GM04503 (cell line): ENCODE measurements at regions not wholly inside any gene's neighbourhood (a gene's known extent, or its start where the extent isn't known, plus 50 kb on each side); places are given as distances from the start of the nearest gene placed in this dataset.
"Not testable (repeated sequence)": the region's sequence is repeated elsewhere in the genome, so short reads cannot be mapped to it uniquely, and the experiment has no call there.

Experiments used
- DNase-seq: peaks from one replicate; pipeline ENCODE4 v3.0.0-alpha.2; 2012; ENCODE audit warnings: low read depth

- no peak for DNase-seq
Observed at GRCh38 chr12:25337916-25338315, 87.2 kb upstream of the KRAS start.

DNA sequence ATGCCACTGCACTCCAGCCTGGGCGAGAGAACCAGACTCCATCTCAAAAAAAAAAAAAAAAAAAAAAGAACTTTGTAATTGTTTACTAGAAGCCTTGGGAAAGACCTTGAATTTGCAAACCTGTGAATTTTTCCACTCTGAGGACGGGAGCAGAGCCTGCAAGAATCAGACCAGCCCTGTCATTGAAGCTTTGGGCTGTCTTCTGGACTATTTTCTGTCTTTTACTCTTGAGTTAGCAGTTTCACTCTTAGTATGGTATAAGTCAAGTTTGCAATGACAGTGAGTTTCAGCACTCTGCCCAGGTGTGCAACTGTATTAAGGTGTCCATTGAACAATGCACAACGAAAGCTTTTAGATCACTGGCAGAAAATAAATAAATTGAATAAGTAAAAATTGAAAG is 81.4 kb upstream of the KRAS start:
- DNase-seq, result no peak

GRCh38 chr12:25328072-25328712 is 77.5 kb upstream of the KRAS start:
- no peak for DNase-seq

- DNase-seq, result no peak
Observed at GRCh38 chr12:25327321-25327720, 76.6 kb upstream of the KRAS start.

DNA sequence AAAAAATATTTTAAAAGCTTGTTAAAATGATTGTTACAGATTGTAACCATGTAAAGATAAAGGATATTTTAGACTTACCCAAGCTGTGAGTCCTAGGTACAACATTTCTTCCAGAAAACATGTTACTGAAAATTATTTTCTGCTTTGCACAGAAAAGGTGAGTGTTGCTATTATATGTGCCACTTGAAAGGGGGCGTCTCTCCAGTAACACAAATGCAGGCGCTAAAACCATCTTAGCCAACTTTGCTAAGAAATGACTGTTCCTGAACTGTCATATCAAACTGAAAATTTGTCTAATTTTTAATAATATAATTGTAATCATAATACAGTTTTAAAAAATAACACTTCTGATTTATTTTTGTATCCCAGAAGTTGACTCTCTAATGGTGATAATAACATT is 75.6 kb upstream of the KRAS start:
- DNase-seq, result no peak

DNA sequence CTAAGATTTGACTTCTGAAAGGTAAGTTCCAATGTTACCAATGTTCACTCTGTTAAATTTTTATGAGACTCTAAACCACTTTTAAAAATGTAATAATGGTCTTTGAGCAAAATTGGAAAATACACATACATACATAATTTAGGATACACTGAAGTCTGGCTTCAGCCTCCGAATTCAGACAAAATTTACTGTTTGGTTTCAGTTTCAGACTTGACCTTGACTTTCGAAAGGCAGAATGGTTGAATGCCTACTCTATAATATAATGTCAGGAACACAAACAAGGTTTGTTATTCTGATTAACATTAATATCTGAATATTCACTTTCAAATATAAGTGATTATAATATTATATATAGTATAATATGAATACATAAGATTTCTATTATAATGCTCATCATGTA is 74.1 kb upstream of the KRAS start:
- DNase-seq, result no peak

GRCh38 chr12:25323581-25323982 is 72.9 kb upstream of the KRAS start:
- no peak for DNase-seq

DNA sequence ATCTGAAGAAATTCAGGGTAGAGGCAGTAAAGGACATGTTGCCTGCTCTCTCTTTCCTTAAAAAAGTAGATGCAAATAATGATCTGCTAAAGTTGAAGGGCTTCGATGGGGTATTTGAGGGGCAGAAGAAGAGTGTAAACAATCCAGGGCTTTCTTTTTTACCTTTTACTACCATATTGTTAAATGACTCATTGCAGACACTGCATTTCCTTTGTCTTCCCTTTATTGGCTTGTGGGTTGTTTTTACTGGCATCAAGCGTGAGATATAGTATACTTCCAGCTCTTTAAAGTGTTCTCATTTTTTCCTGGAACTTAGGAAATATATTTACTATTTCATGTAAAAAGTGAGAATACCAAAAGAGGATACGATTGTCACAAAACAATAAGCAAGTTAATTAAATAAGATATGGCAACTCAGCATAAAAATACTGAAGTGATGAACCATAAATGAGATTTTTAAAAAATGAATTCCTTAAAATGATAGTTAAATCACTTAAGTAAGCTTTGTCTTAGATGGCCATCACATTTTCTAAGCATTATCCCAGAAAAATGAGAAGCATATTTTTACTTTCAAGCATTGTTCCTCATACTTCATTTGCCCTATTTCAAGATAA is 72.3 kb upstream of the KRAS start:
- no peak for DNase-seq

GRCh38 chr12:25322351-25322750 is 71.6 kb upstream of the KRAS start:
- no peak for DNase-seq

DNA sequence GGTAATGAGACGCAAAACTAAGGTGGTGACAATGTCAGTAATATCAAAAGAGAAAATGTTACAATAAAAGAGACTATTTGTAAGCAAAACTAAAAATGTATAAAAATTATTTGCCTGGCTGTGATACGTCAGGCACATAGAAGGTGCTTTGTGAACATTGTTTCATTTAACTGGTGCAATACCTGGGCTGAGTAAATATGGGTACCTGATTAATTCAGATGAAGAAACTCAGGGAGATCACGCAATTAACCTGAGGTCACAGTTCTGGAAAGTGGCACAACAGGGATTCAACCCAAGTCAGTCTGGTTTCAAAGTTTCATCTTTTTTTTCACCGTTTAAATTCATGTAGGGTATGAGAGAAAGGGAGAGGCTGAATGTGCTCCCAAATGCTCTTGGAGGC is 71.0 kb upstream of the KRAS start:
- no peak for DNase-seq

DNA sequence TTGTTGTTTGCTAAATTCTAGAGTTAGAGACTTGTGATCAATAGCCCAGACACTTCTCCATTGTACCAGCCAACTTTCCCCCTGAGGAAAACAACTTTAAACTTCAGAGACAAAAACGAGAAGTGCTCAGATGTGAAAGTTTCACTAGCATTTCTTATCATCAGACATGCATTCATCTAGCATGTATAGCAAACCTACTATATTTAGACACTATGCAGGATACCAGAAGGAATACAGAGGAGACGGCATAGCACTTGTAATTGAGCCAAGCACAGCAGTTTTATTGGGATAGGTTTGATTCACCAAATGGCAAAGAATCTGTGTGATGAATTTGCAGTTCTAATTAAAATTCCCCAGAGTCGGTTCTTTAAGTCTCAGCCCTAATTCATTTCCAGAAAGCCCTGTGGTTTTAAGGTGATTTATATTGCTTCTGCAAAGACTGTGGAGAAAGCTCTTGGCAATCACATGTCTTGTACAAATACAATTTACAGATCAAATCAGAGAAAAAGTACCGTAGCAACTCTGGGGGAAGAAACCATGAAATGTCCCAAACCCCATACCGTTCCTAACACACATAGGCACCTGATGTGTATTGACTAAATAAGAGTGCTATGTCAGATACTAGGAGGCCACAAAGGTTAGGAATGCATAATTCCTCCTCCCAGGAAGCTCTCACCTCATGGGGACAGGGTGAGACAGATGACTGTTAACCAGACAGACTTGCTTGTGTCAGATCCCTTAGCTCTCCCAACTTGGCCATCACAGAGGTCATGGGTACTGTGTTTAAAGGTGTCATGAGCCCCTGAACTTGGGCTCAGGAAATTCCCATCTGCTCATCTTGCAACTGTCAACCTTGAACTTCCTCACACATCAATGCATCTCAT is 69.6 kb upstream of the KRAS start:
- no peak for DNase-seq

DNA sequence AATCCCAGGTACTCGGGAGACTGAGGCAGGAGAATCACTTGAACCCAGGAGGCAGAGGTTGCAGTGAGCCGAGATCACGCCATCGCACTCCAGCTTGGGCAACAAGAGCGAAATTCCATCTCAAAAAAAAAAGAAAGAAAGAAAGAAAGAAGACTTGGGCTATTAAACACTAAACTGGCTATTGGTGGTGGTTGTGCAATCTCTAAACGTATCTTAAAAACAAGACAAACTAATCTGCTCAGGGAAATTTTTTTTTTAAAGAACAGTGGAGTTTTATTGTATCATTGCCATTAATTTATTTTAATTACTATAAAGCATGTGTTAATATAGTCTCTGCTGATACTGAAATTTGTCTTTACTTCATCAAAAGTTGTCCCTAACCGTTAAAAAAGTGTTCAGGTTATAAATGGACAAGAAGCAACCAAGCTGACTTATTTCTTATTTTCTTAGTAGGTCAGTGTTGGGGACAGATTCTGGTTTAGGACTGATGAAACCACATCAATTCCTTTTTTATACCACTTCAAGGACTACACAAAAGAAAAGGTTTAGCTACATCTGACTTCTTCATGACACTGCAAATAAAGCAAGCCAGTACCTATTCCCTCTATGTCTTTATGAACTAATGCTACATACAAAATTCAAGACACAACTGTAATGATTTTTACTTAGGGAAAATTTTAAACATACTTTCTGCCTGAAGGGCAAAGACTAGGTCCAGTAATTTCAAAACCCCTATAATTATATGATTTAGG is 68.7 kb upstream of the KRAS start:
- no peak for DNase-seq

- no peak for DNase-seq
Observed at GRCh38 chr12:25317553-25317952, 66.8 kb upstream of the KRAS start.

DNA sequence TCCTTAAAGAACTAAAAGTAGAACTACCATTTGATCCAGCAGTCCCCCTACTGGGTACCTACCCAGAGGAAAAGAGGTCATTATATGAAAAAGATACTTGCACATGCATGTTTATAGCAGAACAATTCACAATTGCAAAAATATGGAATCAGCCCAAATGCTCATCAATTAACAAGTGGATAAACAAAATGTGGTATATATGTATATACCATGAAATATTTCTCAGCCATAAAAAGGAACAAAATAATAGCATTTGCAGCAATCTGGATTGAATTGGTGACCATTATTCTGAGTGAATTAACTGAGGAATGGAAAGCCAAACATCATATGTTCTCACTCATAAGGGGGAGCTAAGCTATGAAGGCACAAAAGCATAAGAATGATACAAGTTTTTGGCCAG is 64.7 kb upstream of the KRAS start:
- DNase-seq, result no peak

- DNase-seq, result not testable (repeated sequence)
Observed at GRCh38 chr12:25313266-25313990, 62.7 kb upstream of the KRAS start.

DNA sequence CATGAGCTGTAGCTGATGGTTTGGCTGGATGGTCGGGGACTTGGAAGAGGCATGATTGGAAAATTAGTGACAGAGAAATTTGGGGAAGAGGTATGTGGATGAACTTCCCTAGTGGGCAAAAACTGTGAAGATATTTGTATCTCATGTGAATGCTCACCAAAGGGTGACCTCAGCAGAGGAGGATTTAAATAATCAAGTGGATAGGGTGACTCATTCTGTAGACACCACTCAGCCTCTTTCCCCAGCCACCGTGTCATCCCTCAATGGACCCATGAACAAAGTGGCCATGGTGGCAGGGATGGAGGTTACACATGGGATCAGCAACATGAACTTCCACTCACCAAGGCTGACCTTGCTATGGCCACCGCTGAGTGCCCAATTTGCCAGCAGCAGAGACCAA is 60.8 kb upstream of the KRAS start:
- DNase-seq, result no peak

GRCh38 chr12:25310071-25310470 is 59.3 kb upstream of the KRAS start:
- DNase-seq, result not testable (repeated sequence)

DNA sequence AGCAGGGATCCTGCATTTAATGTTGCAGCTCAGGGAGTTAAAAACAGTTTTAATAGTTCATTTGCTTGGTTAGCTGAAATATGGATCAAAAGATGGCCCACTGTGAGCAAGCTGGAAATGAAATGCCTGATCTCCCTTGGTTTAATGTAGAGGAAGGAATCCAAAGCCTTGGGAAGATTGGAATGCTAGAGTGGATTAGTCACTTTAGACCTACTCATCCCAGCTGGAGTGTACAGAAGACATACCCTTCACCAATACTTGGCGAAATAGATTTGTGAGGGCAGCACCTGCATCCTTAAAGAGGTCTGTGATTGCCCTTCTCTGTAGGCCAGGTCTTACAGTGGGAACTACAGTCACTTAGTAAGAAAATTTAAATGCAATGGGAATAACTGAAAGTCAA is 58.0 kb upstream of the KRAS start:
- no peak for DNase-seq

DNA sequence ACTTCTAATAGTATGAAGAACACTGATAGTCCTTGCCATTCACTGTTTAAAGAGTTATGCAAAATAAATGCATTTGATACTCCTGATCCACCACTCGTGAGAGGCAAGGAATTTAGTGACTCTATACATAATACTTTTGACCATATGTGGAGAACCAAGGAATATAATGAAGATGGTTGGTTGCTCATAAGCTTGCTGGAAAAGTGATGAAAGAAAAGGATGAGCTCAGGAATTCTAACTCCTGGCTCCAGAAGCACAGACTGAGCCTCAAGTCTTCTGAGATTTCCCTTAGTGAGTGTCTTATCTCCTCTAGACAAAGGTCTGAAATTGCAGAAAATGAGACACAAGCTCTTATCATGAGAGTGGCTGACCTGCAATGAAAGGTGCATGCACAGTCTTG is 57.1 kb upstream of the KRAS start:
- DNase-seq, result no peak

- no peak for DNase-seq
Observed at GRCh38 chr12:25301798-25302197, 51.1 kb upstream of the KRAS start.
